ENCODE measurements at regions not wholly inside any gene's neighbourhood (a gene's known extent, or its start where the extent isn't known, plus 50 kb on each side); places are given as distances from the start of the nearest gene placed in this dataset.

- Histone ChIP-seq H3K27ac (ENCODE audit: low read length) (no peak overlapping the region), H3K36me3 (replicated peaks; ENCODE audit: insufficient read depth, low read length) (no peaks in the 10 kb centered on the region), H3F3A (ENCODE audit: insufficient read depth, low read length) (no peaks in the 10 kb centered on the region), H2AFZ (ENCODE audit: low read length) (no peak overlapping the region), H3K4me3 (ENCODE audit: low read length) (no peak overlapping the region), H4K20me1 (ENCODE audit: insufficient read depth, low read length) (no peaks in the 10 kb centered on the region), H3K4me2 (ENCODE audit: low read depth, low read length) (no peak overlapping the region), H3K79me2 (ENCODE audit: low read length) (no peaks in the 10 kb centered on the region), H3K9me3 (replicated peaks; ENCODE audit: insufficient read depth, low read length) (no peaks in the 10 kb centered on the region), H3K9me2 (replicated peaks; ENCODE audit: insufficient read depth, low read length) (no peaks in the 10 kb centered on the region), H3K4me1 (ENCODE audit: low read length) (no peaks in the 10 kb centered on the region), H3K27me3 (replicated peaks; ENCODE audit: insufficient read depth, low read length) (no peaks in the 10 kb centered on the region), H3K9ac (ENCODE audit: low read length) (no peak overlapping the region)
- DNase-seq, result no peak
- TF ChIP-seq CTCF (IDR thresholded peaks at IDR 0.05; ENCODE audit: low read length) (no peak), EZH2 (optimal IDR thresholded peaks at IDR 0.05; ENCODE audit: low read depth, low read length) (no peak), EZH2phosphoT487 (IDR thresholded peaks at IDR 0.05; ENCODE audit: low read length) (no peak)
These were observed 177.6 kb downstream of the HHIPL2 start for GRCh38 chr1:222370081-222370912.

GRCh38 chr1:222369148-222369547 is 178.8 kb downstream of the HHIPL2 start:
- TF ChIP-seq EZH2 (optimal IDR thresholded peaks at IDR 0.05; ENCODE audit: low read depth, low read length) (no peak), EZH2phosphoT487 (IDR thresholded peaks at IDR 0.05; ENCODE audit: low read length) (no peak), CTCF (IDR thresholded peaks at IDR 0.05; ENCODE audit: low read length) (no peak)
- Histone ChIP-seq H3K4me1 (ENCODE audit: low read length) (no peaks in the 10 kb centered on the region), H2AFZ (ENCODE audit: low read length) (no peak overlapping the region), H3K9ac (ENCODE audit: low read length) (no peak overlapping the region), H3K4me3 (ENCODE audit: low read length) (no peak overlapping the region), H3K9me3 (replicated peaks; ENCODE audit: insufficient read depth, low read length) (no peaks in the 10 kb centered on the region), H3K36me3 (replicated peaks; ENCODE audit: insufficient read depth, low read length) (no peaks in the 10 kb centered on the region), H3K27me3 (replicated peaks; ENCODE audit: insufficient read depth, low read length) (no peaks in the 10 kb centered on the region), H4K20me1 (ENCODE audit: insufficient read depth, low read length) (no peaks in the 10 kb centered on the region), H3K9me2 (replicated peaks; ENCODE audit: insufficient read depth, low read length) (no peaks in the 10 kb centered on the region), H3K4me2 (ENCODE audit: low read depth, low read length) (no peak overlapping the region), H3K27ac (ENCODE audit: low read length) (no peak overlapping the region), H3K79me2 (ENCODE audit: low read length) (no peaks in the 10 kb centered on the region), H3F3A (ENCODE audit: insufficient read depth, low read length) (no peaks in the 10 kb centered on the region)
- no peak for DNase-seq

GRCh38 chr1:222358100-222358499 is 189.8 kb downstream of the HHIPL2 start:
- Histone ChIP-seq H3K9me2 (replicated peaks; ENCODE audit: insufficient read depth, low read length) (no peaks in the 10 kb centered on the region), H3K9me3 (replicated peaks; ENCODE audit: insufficient read depth, low read length) (no peaks in the 10 kb centered on the region), H3K27me3 (replicated peaks; ENCODE audit: insufficient read depth, low read length) (no peaks in the 10 kb centered on the region), H3K4me2 (ENCODE audit: low read depth, low read length) (no peak overlapping the region), H3K9ac (ENCODE audit: low read length) (no peak overlapping the region), H3F3A (ENCODE audit: insufficient read depth, low read length) (no peaks in the 10 kb centered on the region), H3K79me2 (ENCODE audit: low read length) (no peaks in the 10 kb centered on the region), H3K36me3 (replicated peaks; ENCODE audit: insufficient read depth, low read length) (no peaks in the 10 kb centered on the region), H4K20me1 (ENCODE audit: insufficient read depth, low read length) (no peaks in the 10 kb centered on the region), H3K4me1 (ENCODE audit: low read length) (no peaks in the 10 kb centered on the region), H2AFZ (ENCODE audit: low read length) (no peak overlapping the region), H3K4me3 (ENCODE audit: low read length) (no peak overlapping the region), H3K27ac (ENCODE audit: low read length) (no peak overlapping the region)
- TF ChIP-seq EZH2phosphoT487 (IDR thresholded peaks at IDR 0.05; ENCODE audit: low read length), result no peak
- TF ChIP-seq EZH2 (optimal IDR thresholded peaks at IDR 0.05; ENCODE audit: low read depth, low read length), result no peak
- TF ChIP-seq CTCF (IDR thresholded peaks at IDR 0.05; ENCODE audit: low read length), result no peak
- no peak for DNase-seq
